CD4-positive, alpha-beta T cell treated with Interleukin-12 subunit alpha and Interleukin-12 subunit beta, for 1 hour (primary cell): ENCODE measurements at regions not wholly inside any gene's neighbourhood (a gene's known extent, or its start where the extent isn't known, plus 50 kb on each side); places are given as distances from the start of the nearest gene placed in this dataset.

ENCODE experiments used
- DNase-seq: peaks from one replicate; pipeline ENCODE4 v3.0.0-alpha.2; 2020

- DNase-seq = peak; percentile 23
Measured at GRCh38 chr6:11356404-11357155, 124.1 kb upstream of the NEDD9 start.

- DNase-seq = peak; percentile 28
Measured at GRCh38 chr6:11353921-11354389, 121.5 kb upstream of the NEDD9 start.

GRCh38 chr6:11350294-11350693 lies 117.8 kb upstream of the NEDD9 start:
- DNase-seq = peak; percentile 29

- no peak for DNase-seq
Measured at GRCh38 chr6:11349880-11350279, 117.4 kb upstream of the NEDD9 start.

- DNase-seq = no peak
Measured at GRCh38 chr6:11346516-11346915, 114.0 kb upstream of the NEDD9 start.

GRCh38 chr6:11345536-11345935 lies 113.1 kb upstream of the NEDD9 start:
- DNase-seq = no peak

- no peak for DNase-seq
Measured at GRCh38 chr6:11343963-11344723, 111.7 kb upstream of the NEDD9 start.

GRCh38 chr6:11341867-11342266 lies 109.4 kb upstream of the NEDD9 start:
- no peak for DNase-seq

GRCh38 chr6:11341303-11341702 lies 108.8 kb upstream of the NEDD9 start:
- DNase-seq = no peak

- no peak for DNase-seq
Measured at GRCh38 chr6:11339380-11339779, 106.9 kb upstream of the NEDD9 start.

- DNase-seq = no peak
Measured at GRCh38 chr6:11337306-11337705, 104.8 kb upstream of the NEDD9 start.

GRCh38 chr6:11335826-11336225 lies 103.4 kb upstream of the NEDD9 start:
- no peak for DNase-seq

- DNase-seq = no peak
Measured at GRCh38 chr6:11333132-11333849, 100.8 kb upstream of the NEDD9 start.

- no peak for DNase-seq
Measured at GRCh38 chr6:11332463-11332862, 100.0 kb upstream of the NEDD9 start.

- no peak for DNase-seq
Measured at GRCh38 chr6:11331111-11331510, 98.6 kb upstream of the NEDD9 start.

- DNase-seq = no peak
Measured at GRCh38 chr6:11330413-11330760, 97.9 kb upstream of the NEDD9 start.

- DNase-seq = no peak
Measured at GRCh38 chr6:11329726-11330412, 97.4 kb upstream of the NEDD9 start.

- DNase-seq = no peak
Measured at GRCh38 chr6:11328613-11329247, 96.3 kb upstream of the NEDD9 start.

GRCh38 chr6:11327961-11328360 lies 95.5 kb upstream of the NEDD9 start:
- no peak for DNase-seq

GRCh38 chr6:11326116-11326515 lies 93.6 kb upstream of the NEDD9 start:
- no peak for DNase-seq

GRCh38 chr6:11324453-11325015 lies 92.1 kb upstream of the NEDD9 start:
- no peak for DNase-seq
